Prostate gland (tissue), 2 donors: ENCODE measurements at regions not wholly inside any gene's neighbourhood (a gene's known extent, or its start where the extent isn't known, plus 50 kb on each side); places are given as distances from the start of the nearest gene placed in this dataset.

Experiments
- POLR2A ChIP-seq: fragments of 450-650 bp; IDR thresholded peaks from one replicate; pipeline ENCODE4 v1.6.1; 2016; ENCODE audit warnings: antibody characterized with exemption, mild to moderate bottlenecking
- TF ChIP-seq, protein P1 (sequence below), 4 experiments: fragments of 200-600 bp in 2 of 4; fragments of 450-650 bp in 2 of 4; sonication (generic) in 2 of 4; IDR thresholded peaks; 1 replicate in 3 of 4; 2 replicates in 1 of 4; pipeline ENCODE4 v1.5.1; 2016 to 2019; ENCODE audit warnings: antibody characterized with exemption in 4 of 4, mild to moderate bottlenecking in 2 of 4, moderate library complexity in 2 of 4

DNA sequence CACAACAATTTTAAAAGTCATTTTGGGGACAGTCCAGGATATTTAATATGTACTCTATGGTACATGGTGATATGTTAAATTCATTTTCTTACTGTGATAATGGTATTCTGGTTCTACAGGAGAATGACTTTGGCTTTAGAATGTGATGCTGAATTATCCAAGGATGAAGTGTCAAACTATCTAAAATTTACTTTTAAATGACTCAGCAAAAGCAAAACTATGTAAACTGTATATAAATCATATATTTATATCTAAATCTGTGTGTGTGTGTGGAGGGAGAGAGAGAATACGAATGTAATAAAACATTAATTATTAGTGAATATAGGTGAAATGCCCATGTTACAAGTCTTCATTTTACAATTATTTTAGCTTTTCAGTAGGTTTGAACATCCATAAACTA lies 733.8 kb upstream of the CA10 start:
- TF ChIP-seq, protein P1, sequence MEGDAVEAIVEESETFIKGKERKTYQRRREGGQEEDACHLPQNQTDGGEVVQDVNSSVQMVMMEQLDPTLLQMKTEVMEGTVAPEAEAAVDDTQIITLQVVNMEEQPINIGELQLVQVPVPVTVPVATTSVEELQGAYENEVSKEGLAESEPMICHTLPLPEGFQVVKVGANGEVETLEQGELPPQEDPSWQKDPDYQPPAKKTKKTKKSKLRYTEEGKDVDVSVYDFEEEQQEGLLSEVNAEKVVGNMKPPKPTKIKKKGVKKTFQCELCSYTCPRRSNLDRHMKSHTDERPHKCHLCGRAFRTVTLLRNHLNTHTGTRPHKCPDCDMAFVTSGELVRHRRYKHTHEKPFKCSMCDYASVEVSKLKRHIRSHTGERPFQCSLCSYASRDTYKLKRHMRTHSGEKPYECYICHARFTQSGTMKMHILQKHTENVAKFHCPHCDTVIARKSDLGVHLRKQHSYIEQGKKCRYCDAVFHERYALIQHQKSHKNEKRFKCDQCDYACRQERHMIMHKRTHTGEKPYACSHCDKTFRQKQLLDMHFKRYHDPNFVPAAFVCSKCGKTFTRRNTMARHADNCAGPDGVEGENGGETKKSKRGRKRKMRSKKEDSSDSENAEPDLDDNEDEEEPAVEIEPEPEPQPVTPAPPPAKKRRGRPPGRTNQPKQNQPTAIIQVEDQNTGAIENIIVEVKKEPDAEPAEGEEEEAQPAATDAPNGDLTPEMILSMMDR (IDR thresholded peaks at IDR 0.05), result no peak
- TF ChIP-seq POLR2A, result no peak
